K562 (cell line): ENCODE measurements at regions not wholly inside any gene's neighbourhood (a gene's known extent, or its start where the extent isn't known, plus 50 kb on each side); places are given as distances from the start of the nearest gene placed in this dataset.

Source experiments
- ATAC-seq: fragments of 200-7000 bp; cut with Tn5 transposase; 3 replicates; pipeline ENCODE4 v1.9.1; 2020; ENCODE audit warnings: moderate library complexity
- BruUV-seq: library from RNA; stranded (reverse); fragments of 400-500 nt; replicated peaks from 2 replicates; lab custom pipeline; 2021; lab: Mats Ljungman, UMichigan
- CTCF ChIA-PET: fragments of 300-600 bp; formaldehyde crosslinking; extraction: SDS; loops from one replicate; lab custom pipeline; 2021; ENCODE audit warnings: low intra/inter-chr PET ratio; lab: Yijun Ruan, JAX
- POLR2A ChIA-PET: fragments of 300-600, 350-650 bp; sonication (Branson Sonifier 250); formaldehyde crosslinking; extraction: SDS; loops from one replicate; lab custom pipeline; 2021; ENCODE audit warnings: antibody characterized with exemption, inconsistent platforms; lab: Yijun Ruan, JAX
- DNase-seq, 4 experiments: peaks; one replicate each; pipeline versions ENCODE4 v3.0.0 to v3.0.0-alpha.2; 2011 to 2018; ENCODE audit warnings: low spot score in 3 of 4, mixed read lengths in 3 of 4; ENCODE audit errors: extremely low read depth in 1 of 4
- FAIRE-seq: peaks from 2 replicates; lab custom pipeline; 2011; peaks lifted over from hg19 to GRCh38; lab: Jason Lieb, UNC
- H2AFZ ChIP-seq: 2 replicates; pipeline ENCODE4 v1.6.0; 2011; ENCODE audit warnings: low read depth, low read length, control low read depth, inconsistent platforms
- H3K27ac ChIP-seq: fragments of 200-600 bp; 3 replicates; pipeline ENCODE4 v1.8.0; 2011; ENCODE audit warnings: low read depth, mild to moderate bottlenecking, control low read depth, inconsistent platforms, low read length, moderate library complexity, mixed read lengths; ENCODE audit errors: extremely low read depth
- H3K27me3 ChIP-seq, 2 experiments: fragments of 300-600 bp in 1 of 2; 2 replicates in 1 of 2; 3 replicates in 1 of 2; pipeline versions ENCODE4 v1.6.0 to v1.8.0; 2011; ENCODE audit warnings: inconsistent platforms in 2 of 2, low read length in 2 of 2, mild to moderate bottlenecking in 1 of 2, mixed read lengths in 1 of 2, moderate library complexity in 1 of 2; ENCODE audit not compliant: control insufficient read depth in 2 of 2, insufficient read depth in 2 of 2
- H3K36me3 ChIP-seq: fragments of 300-600 bp; 3 replicates; pipeline ENCODE4 v1.8.0; 2011; ENCODE audit warnings: mild to moderate bottlenecking, low read length, inconsistent platforms; ENCODE audit not compliant: control insufficient read depth, insufficient read depth
- H3K4me1 ChIP-seq, 2 experiments: fragments of 200-600 bp in 1 of 2; replicated peaks in 1 of 2; 2 replicates in 1 of 2; 3 replicates in 1 of 2; pipeline versions ENCODE4 v1.5.1 to v1.8.0; 2011; ENCODE audit warnings: inconsistent platforms in 2 of 2, low read length in 2 of 2, mild to moderate bottlenecking in 1 of 2, mixed read lengths in 1 of 2, moderate library complexity in 1 of 2; ENCODE audit not compliant: control insufficient read depth in 2 of 2, insufficient read depth in 2 of 2
- H3K4me2 ChIP-seq: 2 replicates; pipeline ENCODE4 v1.6.1; 2011; ENCODE audit warnings: low read length, control low read depth, inconsistent platforms, mixed read lengths; ENCODE audit not compliant: insufficient read depth
- H3K4me3 ChIP-seq: fragments of 200-600 bp; sonication (generic), shearing (Covaris generic); 2 replicates; pipeline ENCODE4 v1.5.1; 2016; ENCODE audit warnings: control low read depth, inconsistent platforms
- H3K79me2 ChIP-seq: fragments of 200-600 bp; 3 replicates; pipeline ENCODE4 v1.8.0; 2011; ENCODE audit warnings: low read length, inconsistent platforms; ENCODE audit not compliant: control insufficient read depth, insufficient read depth
- H3K9ac ChIP-seq, 2 experiments: 2 replicates each; pipeline versions ENCODE4 v1.6.0 to v1.6.1; 2011; ENCODE audit warnings: low read depth in 2 of 2, low read length in 2 of 2, control low read depth in 1 of 2, inconsistent platforms in 1 of 2, mild to moderate bottlenecking in 1 of 2, mixed read lengths in 1 of 2; ENCODE audit not compliant: insufficient read depth in 1 of 2
- H3K9me1 ChIP-seq: one replicate; pipeline ENCODE4 v1.6.0; 2011; ENCODE audit warnings: inconsistent platforms, mild to moderate bottlenecking, low read length, moderate library complexity; ENCODE audit not compliant: control insufficient read depth, insufficient read depth
- H3K9me3 ChIP-seq: replicated peaks from 2 replicates; pipeline ENCODE4 v1.5.1; 2011; ENCODE audit warnings: low read depth, low read length, inconsistent platforms; ENCODE audit not compliant: control insufficient read depth, insufficient read depth
- H4K20me1 ChIP-seq: replicated peaks from 2 replicates; pipeline ENCODE4 v1.6.1; 2011; ENCODE audit warnings: low read length, inconsistent platforms, mixed read lengths; ENCODE audit not compliant: control insufficient read depth, insufficient read depth
- MECOM ChIP-seq: fragments of 250-450 bp; sonication (Bioruptor Pico); IDR thresholded peaks from 2 replicates; pipeline ENCODE4 v1.8.0; 2022; ENCODE audit warnings: inconsistent platforms
- ZBTB1 ChIP-seq: sonication (generic); formaldehyde crosslinking; IDR thresholded peaks from 2 replicates; pipeline ENCODE4 v1.8.1; 2023; ENCODE audit warnings: missing genetic modification reagents, low read depth, mild to moderate bottlenecking, borderline replicate concordance
- ZNF766 ChIP-seq: fragments of 200-800 bp; sonication (Bioruptor generic); conservative IDR thresholded peaks from 2 replicates; pipeline ENCODE4 v1.6.1; 2016; ENCODE audit warnings: missing genetic modification characterization, missing compliant biosample characterization
- in situ Hi-C: fragments of 300-500 bp; cut with MboI; formaldehyde crosslinking; loops from 4 replicates; pipeline ENCODE4 v1.15.0; 2018; ENCODE audit warnings: inconsistent platforms, mixed read lengths
- intact Hi-C: fragments of 100-400 bp; cut with micrococcal nuclease; formaldehyde crosslinking; loops from 2 replicates; pipeline ENCODE4 v1.14.2; 2022
- TF ChIP-seq, protein P1 (sequence below), 2 experiments: fragments of 450-650 bp; IDR thresholded peaks; 2 replicates each; pipeline ENCODE4 v1.6.1; 2016; ENCODE audit warnings: mild to moderate bottlenecking in 2 of 2, borderline replicate concordance in 1 of 2, low read depth in 1 of 2, moderate library complexity in 1 of 2
- TF ChIP-seq, protein P2 (sequence below): fragments of 250-450 bp; sonication (Bioruptor Pico); IDR thresholded peaks from 2 replicates; pipeline ENCODE4 v1.9.0; 2021; ENCODE audit warnings: mild to moderate bottlenecking, inconsistent platforms

DNA sequence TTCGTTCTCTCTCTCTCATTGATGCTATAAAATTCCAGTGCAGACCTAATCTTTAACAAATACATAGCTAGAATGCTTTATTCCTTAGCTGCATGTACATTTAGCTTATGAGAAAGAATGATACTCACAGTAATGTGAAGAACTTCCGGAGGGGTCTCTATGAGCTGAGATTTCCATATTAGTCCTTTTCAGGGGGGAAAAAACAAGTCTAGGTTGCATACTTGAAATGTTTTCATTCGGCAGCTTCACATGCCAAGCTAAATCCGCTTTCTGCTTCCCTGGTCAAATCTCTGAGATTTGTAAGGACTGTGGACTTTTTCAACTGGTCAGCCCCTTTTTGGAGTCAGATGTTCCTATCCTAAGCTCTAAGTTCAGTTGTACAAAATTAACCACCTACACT is 111.5 kb upstream of the COL8A1 start (continued):
- TF ChIP-seq, protein P1, sequence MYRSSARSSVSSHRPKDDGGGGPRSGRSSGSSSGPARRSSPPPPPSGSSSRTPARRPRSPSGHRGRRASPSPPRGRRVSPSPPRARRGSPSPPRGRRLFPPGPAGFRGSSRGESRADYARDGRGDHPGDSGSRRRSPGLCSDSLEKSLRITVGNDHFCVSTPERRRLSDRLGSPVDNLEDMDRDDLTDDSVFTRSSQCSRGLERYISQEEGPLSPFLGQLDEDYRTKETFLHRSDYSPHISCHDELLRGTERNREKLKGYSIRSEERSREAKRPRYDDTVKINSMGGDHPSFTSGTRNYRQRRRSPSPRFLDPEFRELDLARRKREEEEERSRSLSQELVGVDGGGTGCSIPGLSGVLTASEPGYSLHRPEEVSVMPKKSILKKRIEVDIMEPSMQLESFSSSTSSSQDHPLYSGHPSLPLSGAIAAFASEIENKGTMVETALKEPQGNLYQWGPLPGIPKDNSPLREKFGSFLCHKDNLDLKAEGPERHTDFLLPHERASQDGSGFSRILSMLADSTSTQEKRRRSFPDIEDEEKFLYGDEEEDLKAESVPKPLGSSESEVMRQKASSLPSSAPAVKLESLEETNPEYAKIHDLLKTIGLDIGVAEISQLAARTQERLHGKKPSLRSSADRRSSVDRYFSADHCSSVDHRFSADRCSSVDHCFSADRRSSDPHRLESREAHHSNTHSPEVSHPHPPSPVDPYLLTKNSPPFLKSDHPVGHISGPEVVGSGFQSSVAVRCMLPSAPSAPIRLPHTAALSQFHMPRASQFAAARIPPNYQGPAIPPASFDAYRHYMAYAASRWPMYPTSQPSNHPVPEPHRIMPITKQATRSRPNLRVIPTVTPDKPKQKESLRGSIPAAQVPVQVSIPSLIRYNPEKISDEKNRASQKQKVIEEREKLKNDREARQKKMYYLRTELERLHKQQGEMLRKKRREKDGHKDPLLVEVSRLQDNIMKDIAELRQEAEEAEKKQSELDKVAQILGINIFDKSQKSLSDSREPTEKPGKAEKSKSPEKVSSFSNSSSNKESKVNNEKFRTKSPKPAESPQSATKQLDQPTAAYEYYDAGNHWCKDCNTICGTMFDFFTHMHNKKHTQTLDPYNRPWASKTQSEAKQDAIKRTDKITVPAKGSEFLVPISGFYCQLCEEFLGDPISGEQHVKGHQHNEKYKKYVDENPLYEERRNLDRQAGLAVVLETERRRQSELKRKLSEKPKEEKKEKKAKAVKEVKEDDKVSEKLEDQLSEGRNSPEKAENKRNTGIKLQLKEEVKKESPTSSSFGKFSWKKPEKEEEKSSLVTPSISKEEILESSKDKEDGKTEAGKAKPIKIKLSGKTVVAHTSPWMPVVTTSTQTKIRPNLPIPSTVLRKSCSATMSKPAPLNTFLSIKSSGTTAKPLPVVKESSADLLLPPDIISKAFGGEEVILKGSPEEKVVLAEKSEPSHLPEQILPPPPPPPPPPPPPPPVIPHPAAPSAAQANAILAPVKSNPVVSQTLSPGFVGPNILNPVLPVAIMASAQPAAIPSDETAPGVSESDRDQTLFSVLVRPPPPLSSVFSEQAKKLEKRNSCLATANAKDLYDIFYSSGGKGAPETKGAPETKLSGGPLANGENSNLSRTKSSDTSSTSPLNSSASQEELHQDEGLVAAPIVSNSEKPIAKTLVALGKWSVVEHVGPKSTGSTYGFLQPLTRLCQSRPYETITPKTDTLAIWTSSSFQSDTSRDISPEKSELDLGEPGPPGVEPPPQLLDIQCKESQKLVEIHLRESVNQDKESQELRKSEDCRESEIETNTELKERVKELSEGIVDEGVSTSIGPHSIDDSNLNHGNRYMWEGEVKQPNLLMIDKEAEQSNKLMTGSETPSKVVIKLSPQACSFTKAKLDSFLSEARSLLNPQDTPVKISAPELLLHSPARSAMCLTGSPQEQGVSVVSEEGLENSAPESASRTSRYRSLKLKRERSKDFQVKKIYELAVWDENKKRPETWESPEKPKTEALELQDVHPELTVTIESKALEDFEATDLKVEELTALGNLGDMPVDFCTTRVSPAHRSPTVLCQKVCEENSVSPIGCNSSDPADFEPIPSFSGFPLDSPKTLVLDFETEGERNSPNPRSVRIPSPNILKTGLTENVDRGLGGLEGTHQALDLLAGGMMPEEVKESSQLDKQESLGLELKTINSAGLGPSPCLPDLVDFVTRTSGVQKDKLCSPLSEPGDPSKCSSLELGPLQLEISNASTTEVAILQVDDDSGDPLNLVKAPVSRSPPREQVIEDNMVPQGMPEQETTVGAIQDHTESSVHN (IDR thresholded peaks at IDR 0.05; ENCODE audit: borderline replicate concordance in 1 of 2, low read depth in 1 of 2): no peak
- TF ChIP-seq MECOM (CRISPR knock-in tag): no peak

DNA sequence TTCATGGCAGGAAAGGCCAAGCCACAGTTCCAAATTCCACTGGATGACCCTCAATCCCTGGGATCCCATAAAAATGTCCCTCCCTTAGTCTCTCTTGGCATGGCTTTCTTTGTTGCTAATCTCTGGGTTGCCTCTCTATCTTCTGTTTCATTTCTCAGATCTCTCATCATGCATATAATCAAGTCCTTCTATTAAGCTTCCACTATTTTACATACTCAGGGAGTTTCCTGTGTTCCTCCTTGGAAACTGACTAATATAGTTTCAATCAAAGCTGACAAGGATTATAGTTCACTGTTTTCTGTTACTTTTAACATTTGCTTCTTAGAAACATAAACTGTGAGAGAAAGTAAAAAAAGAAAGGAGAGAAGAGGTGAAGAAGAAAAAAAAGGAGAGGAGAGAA is 113.8 kb upstream of the COL8A1 start:
- Histone ChIP-seq H3K79me2 (no peaks in the 10 kb centered on the region), H3K27me3 (no peaks in the 10 kb centered on the region), H3K9me1 (no peaks in the 10 kb centered on the region), H3K27ac (no peak overlapping the region), H3K9ac (no peak overlapping the region), H3K4me2 (no peak overlapping the region), H3K4me1 (no peaks in the 10 kb centered on the region), H3K4me3 (no peak overlapping the region), H2AFZ (no peak overlapping the region), H3K9me3 (no peaks in the 10 kb centered on the region), H3K36me3 (no peaks in the 10 kb centered on the region), H4K20me1 (no peaks in the 10 kb centered on the region)
- BruUV-seq: no TSS peak
- ATAC-seq (no peak), FAIRE-seq (no peak), DNase-seq (no peak)
- POLR2A ChIA-PET: no interaction called here
- in situ Hi-C loops (no loop called here), intact Hi-C loops (no loop called here)
- CTCF ChIA-PET: no interaction called here
- TF ChIP-seq ZBTB1: no peak
- no peak for TF ChIP-seq ZNF766 (CRISPR knock-in tag)
- TF ChIP-seq, protein P2, sequence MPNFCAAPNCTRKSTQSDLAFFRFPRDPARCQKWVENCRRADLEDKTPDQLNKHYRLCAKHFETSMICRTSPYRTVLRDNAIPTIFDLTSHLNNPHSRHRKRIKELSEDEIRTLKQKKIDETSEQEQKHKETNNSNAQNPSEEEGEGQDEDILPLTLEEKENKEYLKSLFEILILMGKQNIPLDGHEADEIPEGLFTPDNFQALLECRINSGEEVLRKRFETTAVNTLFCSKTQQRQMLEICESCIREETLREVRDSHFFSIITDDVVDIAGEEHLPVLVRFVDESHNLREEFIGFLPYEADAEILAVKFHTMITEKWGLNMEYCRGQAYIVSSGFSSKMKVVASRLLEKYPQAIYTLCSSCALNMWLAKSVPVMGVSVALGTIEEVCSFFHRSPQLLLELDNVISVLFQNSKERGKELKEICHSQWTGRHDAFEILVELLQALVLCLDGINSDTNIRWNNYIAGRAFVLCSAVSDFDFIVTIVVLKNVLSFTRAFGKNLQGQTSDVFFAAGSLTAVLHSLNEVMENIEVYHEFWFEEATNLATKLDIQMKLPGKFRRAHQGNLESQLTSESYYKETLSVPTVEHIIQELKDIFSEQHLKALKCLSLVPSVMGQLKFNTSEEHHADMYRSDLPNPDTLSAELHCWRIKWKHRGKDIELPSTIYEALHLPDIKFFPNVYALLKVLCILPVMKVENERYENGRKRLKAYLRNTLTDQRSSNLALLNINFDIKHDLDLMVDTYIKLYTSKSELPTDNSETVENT (CRISPR knock-in tag): no peak
